ENCODE measurements at regions not wholly inside any gene's neighbourhood (a gene's known extent, or its start where the extent isn't known, plus 50 kb on each side); places are given as distances from the start of the nearest gene placed in this dataset.

DNA sequence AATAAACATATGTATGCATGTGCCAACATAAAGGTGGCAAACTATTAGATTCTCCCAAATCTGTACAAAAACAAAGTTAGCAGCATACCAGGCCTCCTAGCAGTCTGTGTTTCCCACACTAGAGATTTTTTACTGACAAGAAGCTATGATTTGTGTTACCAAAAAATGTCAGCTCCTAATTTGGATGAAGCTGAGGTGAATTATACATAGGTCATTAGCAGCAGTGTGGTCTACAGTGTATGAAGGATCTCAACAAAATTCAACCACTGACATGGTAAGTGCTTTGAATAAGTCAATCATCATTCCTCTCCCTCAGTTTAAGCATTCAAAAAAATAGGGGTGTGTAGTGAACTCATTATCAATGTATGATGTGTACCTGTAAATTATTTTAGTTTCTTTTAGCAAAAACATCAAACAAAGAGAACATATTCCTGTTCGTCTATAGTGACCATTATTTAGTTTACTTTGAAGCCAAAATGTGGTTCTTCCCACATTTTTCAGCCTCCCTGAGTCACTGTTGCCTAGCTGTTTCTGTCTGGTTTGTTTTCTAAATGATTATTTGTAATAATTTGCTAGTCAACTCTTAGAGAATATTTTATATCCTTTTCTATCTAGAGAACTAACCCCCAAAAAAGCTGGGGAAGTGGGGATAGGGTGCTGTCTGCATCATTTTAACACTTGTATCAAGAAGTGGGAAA lies 52.1 kb upstream of the RGMB start:
- Histone ChIP-seq H3K23ac (ENCODE audit: insufficient read length) (no peak overlapping the region), H2BK15ac (ENCODE audit: low read length) (no peak overlapping the region), H4K91ac (replicated peaks; ENCODE audit: insufficient read length, low read length) (no peak overlapping the region), H3K9ac (replicated peaks in 1 of 4; ENCODE audit: extremely low read depth in 1 of 4, low read depth in 3 of 4, low read length in 3 of 4) (no peak overlapping the region), H2BK120ac (replicated peaks; ENCODE audit: low read depth, low read length) (no peak overlapping the region), H4K5ac (ENCODE audit: insufficient read length, low read depth, low read length) (no peak overlapping the region), H3K4me3 (ENCODE audit: extremely low read depth in 1 of 4, insufficient read depth in 2 of 4, low read depth in 3 of 4, low read length in 4 of 4) (no peak overlapping the region), H3K9me3 (ENCODE audit: insufficient read depth in 2 of 2, low read depth in 1 of 2, low read length in 1 of 2) (no peaks in the 10 kb centered on the region), H3K79me1 (ENCODE audit: low read depth, low read length) (no peaks in the 10 kb centered on the region), H2AK5ac (ENCODE audit: low read depth, low read length) (no peak overlapping the region), H3K4me1 (replicated peaks in 1 of 4; ENCODE audit: control insufficient read depth in 3 of 4, insufficient read depth in 4 of 4, low read length in 3 of 4) (no peaks in the 10 kb centered on the region), H3K4ac (replicated peaks; ENCODE audit: insufficient read length, low read depth, low read length) (no peak overlapping the region), H3K27me3 (replicated peaks in 1 of 4; ENCODE audit: control insufficient read depth in 3 of 4, extremely low read depth in 1 of 4, insufficient read depth in 3 of 4, low read length in 3 of 4) (no peaks in the 10 kb centered on the region), H3K79me2 (ENCODE audit: control insufficient read depth in 1 of 2, insufficient read depth in 2 of 2, low read length in 2 of 2) (no peaks in the 10 kb centered on the region), H2BK12ac (ENCODE audit: low read depth, low read length) (no peak overlapping the region), H2BK20ac (ENCODE audit: low read length) (no peak overlapping the region), H3K14ac (ENCODE audit: insufficient read length) (no peak overlapping the region), H2AFZ (ENCODE audit: low read length) (no peak overlapping the region), H3K36me3 (ENCODE audit: control insufficient read depth in 2 of 4, insufficient read depth in 4 of 4, low read length in 3 of 4) (no peaks in the 10 kb centered on the region), H3K56ac (replicated peaks; ENCODE audit: insufficient read length, low read depth, low read length) (no peak overlapping the region), H3K4me2 (ENCODE audit: insufficient read depth in 1 of 2, low read depth in 2 of 2, low read length in 2 of 2) (no peak overlapping the region), H3K18ac (ENCODE audit: extremely low read depth, low read length) (no peak overlapping the region), H3K23me2 (ENCODE audit: low read depth, low read length) (no peaks in the 10 kb centered on the region), H3K27ac (ENCODE audit: low read depth, low read length) (no peak overlapping the region), H2BK5ac (ENCODE audit: low read depth, low read length) (no peak overlapping the region), H4K20me1 (replicated peaks in 1 of 2; ENCODE audit: control insufficient read depth in 1 of 2, insufficient read depth in 2 of 2, low read length in 2 of 2) (no peaks in the 10 kb centered on the region), H4K8ac (ENCODE audit: extremely low read depth, insufficient read depth, low read length) (no peak overlapping the region)
- WGBS, 2 experiments (ENCODE audit: extremely low coverage in 1 of 2, insufficient coverage in 1 of 2, insufficient read length in 1 of 2, insufficient replicate concordance in 2 of 2, low coverage in 1 of 2, low lambda C conversion rate in 2 of 2, missing lambda C conversion rate in 1 of 2), result 86% methylated on average over 1 of the region's 1 CpG; no CpG with 5 or more reads in 1 of the 2 experiments
- DNase-seq (ENCODE audit: low read depth in 1 of 2, low spot score in 2 of 2), result no peak
- FAIRE-seq, result no peak
- CTCF ChIA-PET (ENCODE audit: partially characterized antibody), result interaction anchor here (0.8 to 1.8 kb wide), 7 partner anchors 13 to 342 kb away, joined by 3 to 9 read pairs (median 3); no protein-coding TSS in a partner anchor
- POLR2A ChIA-PET (ENCODE audit: partially characterized antibody), result no interaction called here
- TF ChIP-seq SRF (IDR thresholded peaks at IDR 0.05; ENCODE audit: low read depth, low read length) (no peak), HDAC6 (IDR thresholded peaks at IDR 0.05; ENCODE audit: low read depth, low read length) (no peak), BRCA1 (IDR thresholded peaks at IDR 0.05; ENCODE audit: low read depth, low read length) (no peak), RXRA (IDR thresholded peaks at IDR 0.05; ENCODE audit: insufficient read depth, low read depth, low read length) (no peak)
- TF ChIP-seq, protein P1, sequence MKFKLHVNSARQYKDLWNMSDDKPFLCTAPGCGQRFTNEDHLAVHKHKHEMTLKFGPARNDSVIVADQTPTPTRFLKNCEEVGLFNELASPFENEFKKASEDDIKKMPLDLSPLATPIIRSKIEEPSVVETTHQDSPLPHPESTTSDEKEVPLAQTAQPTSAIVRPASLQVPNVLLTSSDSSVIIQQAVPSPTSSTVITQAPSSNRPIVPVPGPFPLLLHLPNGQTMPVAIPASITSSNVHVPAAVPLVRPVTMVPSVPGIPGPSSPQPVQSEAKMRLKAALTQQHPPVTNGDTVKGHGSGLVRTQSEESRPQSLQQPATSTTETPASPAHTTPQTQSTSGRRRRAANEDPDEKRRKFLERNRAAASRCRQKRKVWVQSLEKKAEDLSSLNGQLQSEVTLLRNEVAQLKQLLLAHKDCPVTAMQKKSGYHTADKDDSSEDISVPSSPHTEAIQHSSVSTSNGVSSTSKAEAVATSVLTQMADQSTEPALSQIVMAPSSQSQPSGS (IDR thresholded peaks at IDR 0.05; ENCODE audit: low read length), result no peak

Measured in H1 (cell line).